ENCODE measurements at regions not wholly inside any gene's neighbourhood (a gene's known extent, or its start where the extent isn't known, plus 50 kb on each side); places are given as distances from the start of the nearest gene placed in this dataset.

- ATAC-seq (ENCODE audit: low read depth) (no peak), DNase-seq (no peak)
- no peak overlapping the region for H3K27ac Mint-ChIP-seq
- Histone ChIP-seq H3K9ac (ENCODE audit: low read length) (no peak overlapping the region), H3K4me3 (ENCODE audit: control extremely low read depth in 1 of 5, extremely low read depth in 1 of 5, insufficient read depth in 1 of 5, low read depth in 2 of 5, low read length in 4 of 5) (no peak overlapping the region), H3K4me2 (replicated peaks; ENCODE audit: low read depth, low read length, poor library complexity, severe bottlenecking) (no peak overlapping the region), H3K4me1 (ENCODE audit: control insufficient read depth in 2 of 2, insufficient read depth in 2 of 2, low read length in 2 of 2) (no peaks in the 10 kb centered on the region), H3K27me3 (replicated peaks in 1 of 4; ENCODE audit: control extremely low read depth in 1 of 4, control insufficient read depth in 3 of 4, insufficient read depth in 4 of 4, low read length in 3 of 4) (peaks cover 0 to 6% (median 0%) of the 10 kb centered on the region in 4 experiments), H2AFZ (ENCODE audit: insufficient read depth, low read depth, low read length, poor library complexity, severe bottlenecking) (no peak overlapping the region), H4K20me1 (ENCODE audit: control insufficient read depth, insufficient read depth, low read length, poor library complexity, severe bottlenecking) (no peaks in the 10 kb centered on the region), H3K36me3 (replicated peaks in 1 of 2; ENCODE audit: control extremely low read depth in 1 of 2, control insufficient read depth in 1 of 2, extremely low read depth in 1 of 2, insufficient read depth in 2 of 2, low read length in 1 of 2) (no peaks in the 10 kb centered on the region), H3K79me2 (ENCODE audit: control insufficient read depth, insufficient read depth, low read length) (no peaks in the 10 kb centered on the region), H3K9me3 (ENCODE audit: control extremely low read depth in 1 of 3, control insufficient read depth in 2 of 3, insufficient read depth in 1 of 3, low read length in 2 of 3) (peaks cover 0 to 5% (median 2%) of the 10 kb centered on the region in 3 donors), H3K27ac (ENCODE audit: low read length in 2 of 2) (no peak overlapping the region)
- H3K4me3 Mint-ChIP-seq, result no peak overlapping the region
- intact Hi-C loops (cut with micrococcal nuclease), result no loop called here
- peaks cover 12% of the 10 kb centered on the region for H3K27me3 Mint-ChIP-seq
- TF ChIP-seq EZH2 (IDR thresholded peaks at IDR 0.05; ENCODE audit: borderline replicate concordance, insufficient read depth, low read depth, low read length, poor library complexity, severe bottlenecking) (no peak), CTCF (IDR thresholded peaks at IDR 0.05) (no peak)
- POLR2A ChIA-PET, result no interaction called here
- WGBS (ENCODE audit: insufficient coverage), result no CpG with 5 or more reads among the region's 1 CpG
- no peaks in the 10 kb centered on the region for H3K4me1 Mint-ChIP-seq
- CTCF ChIA-PET, result no interaction called here
- peaks cover 2% of the 10 kb centered on the region for H3K9me3 Mint-ChIP-seq (ENCODE audit: insufficient read depth)
Measured at GRCh38 chr2:67216881-67217280, 180.3 kb upstream of the ETAA1 start.

GRCh38 chr2:67217398-67217797 lies 179.7 kb upstream of the ETAA1 start:
- Histone ChIP-seq H3K27ac (ENCODE audit: low read length in 2 of 2) (no peak overlapping the region), H3K36me3 (replicated peaks in 1 of 2; ENCODE audit: control extremely low read depth in 1 of 2, control insufficient read depth in 1 of 2, extremely low read depth in 1 of 2, insufficient read depth in 2 of 2, low read length in 1 of 2) (no peaks in the 10 kb centered on the region), H3K9me3 (ENCODE audit: control extremely low read depth in 1 of 3, control insufficient read depth in 2 of 3, insufficient read depth in 1 of 3, low read length in 2 of 3) (peaks cover 0 to 5% (median 2%) of the 10 kb centered on the region in 3 donors), H3K27me3 (replicated peaks in 1 of 4; ENCODE audit: control extremely low read depth in 1 of 4, control insufficient read depth in 3 of 4, insufficient read depth in 4 of 4, low read length in 3 of 4) (peaks cover 0 to 6% (median 0%) of the 10 kb centered on the region in 4 experiments), H4K20me1 (ENCODE audit: control insufficient read depth, insufficient read depth, low read length, poor library complexity, severe bottlenecking) (no peaks in the 10 kb centered on the region), H3K4me1 (ENCODE audit: control insufficient read depth in 2 of 2, insufficient read depth in 2 of 2, low read length in 2 of 2) (no peaks in the 10 kb centered on the region), H3K4me3 (ENCODE audit: control extremely low read depth in 1 of 5, extremely low read depth in 1 of 5, insufficient read depth in 1 of 5, low read depth in 2 of 5, low read length in 4 of 5) (no peak overlapping the region), H3K79me2 (ENCODE audit: control insufficient read depth, insufficient read depth, low read length) (no peaks in the 10 kb centered on the region), H2AFZ (ENCODE audit: insufficient read depth, low read depth, low read length, poor library complexity, severe bottlenecking) (no peak overlapping the region), H3K9ac (ENCODE audit: low read length) (no peak overlapping the region), H3K4me2 (replicated peaks; ENCODE audit: low read depth, low read length, poor library complexity, severe bottlenecking) (no peak overlapping the region)
- no peak overlapping the region for H3K4me3 Mint-ChIP-seq
- POLR2A ChIA-PET, result no interaction called here
- peaks cover 12% of the 10 kb centered on the region for H3K27me3 Mint-ChIP-seq
- TF ChIP-seq CTCF (IDR thresholded peaks at IDR 0.05), result no peak
- TF ChIP-seq EZH2 (IDR thresholded peaks at IDR 0.05; ENCODE audit: borderline replicate concordance, insufficient read depth, low read depth, low read length, poor library complexity, severe bottlenecking), result no peak
- CTCF ChIA-PET, result no interaction called here
- H3K27ac Mint-ChIP-seq, result no peak overlapping the region
- ATAC-seq (ENCODE audit: low read depth) (no peak), DNase-seq (no peak)
- intact Hi-C loops (cut with micrococcal nuclease), result no loop called here
- H3K9me3 Mint-ChIP-seq (ENCODE audit: insufficient read depth), result peaks cover 2% of the 10 kb centered on the region
- H3K4me1 Mint-ChIP-seq, result no peaks in the 10 kb centered on the region
